ENCODE measurements at regions not wholly inside any gene's neighbourhood (a gene's known extent, or its start where the extent isn't known, plus 50 kb on each side); places are given as distances from the start of the nearest gene placed in this dataset.

DNA sequence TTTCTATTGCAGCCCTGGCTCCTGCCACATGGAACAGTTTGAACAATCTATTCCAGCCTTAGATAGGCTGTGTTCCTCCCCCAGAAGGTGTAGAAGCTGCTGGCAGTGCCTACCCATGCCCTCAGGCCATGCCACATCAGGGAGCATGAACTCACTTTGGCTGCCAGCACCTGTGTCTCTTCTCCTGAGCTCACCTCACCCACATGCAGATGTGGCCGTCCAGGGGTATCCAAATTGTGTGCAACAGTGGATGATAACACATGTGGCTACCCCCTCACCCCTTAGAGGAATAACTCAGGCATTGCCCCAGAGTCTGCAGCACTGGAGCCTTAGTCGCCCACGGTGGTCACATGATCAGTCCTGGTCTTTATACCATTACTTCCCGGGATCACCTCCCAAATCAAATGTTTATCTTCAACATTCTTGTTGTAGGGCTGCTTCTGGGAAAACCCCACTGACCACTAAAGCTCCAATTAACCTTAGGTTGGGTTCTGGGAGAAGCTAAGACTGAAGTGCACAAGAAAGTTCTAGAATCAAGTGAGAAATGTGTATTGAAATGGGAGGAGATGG is 110.4 kb downstream of the BANF2 start:
- DNase-seq, result no peak

DNA sequence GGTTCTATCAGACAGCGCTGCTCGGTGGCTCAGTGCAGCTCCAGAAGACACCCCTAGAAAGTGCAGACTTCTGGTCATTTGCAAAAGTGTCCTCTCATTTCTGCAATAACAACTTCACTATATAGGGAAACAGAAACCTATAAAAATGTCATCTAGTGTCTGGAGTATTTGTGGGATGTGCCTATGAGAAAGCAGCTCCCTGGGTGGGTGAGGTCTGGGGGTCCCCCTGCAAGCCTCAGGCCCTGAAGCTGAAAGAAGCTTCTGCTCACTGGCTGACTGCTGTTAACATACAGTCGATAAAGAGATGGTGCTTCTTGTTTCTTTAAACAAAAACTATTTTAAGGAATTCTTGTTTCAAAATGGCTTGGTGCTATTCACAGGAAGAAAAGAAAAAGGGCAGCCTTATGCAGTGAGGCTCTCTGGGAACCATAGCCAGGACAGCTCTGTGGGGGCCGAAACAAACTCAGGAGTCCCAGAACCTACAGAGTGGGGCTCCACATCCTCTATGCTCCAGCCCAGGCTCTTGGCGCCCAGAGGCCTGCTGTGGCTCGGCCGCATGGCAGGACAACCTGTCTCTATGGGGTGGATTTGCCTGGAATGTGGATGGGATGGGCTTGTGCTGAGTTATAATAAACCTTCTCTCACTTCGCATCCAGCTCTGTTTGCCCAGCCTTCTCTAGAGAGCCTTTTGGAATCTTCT is 109.7 kb downstream of the BANF2 start:
- DNase-seq, result no peak

DNA sequence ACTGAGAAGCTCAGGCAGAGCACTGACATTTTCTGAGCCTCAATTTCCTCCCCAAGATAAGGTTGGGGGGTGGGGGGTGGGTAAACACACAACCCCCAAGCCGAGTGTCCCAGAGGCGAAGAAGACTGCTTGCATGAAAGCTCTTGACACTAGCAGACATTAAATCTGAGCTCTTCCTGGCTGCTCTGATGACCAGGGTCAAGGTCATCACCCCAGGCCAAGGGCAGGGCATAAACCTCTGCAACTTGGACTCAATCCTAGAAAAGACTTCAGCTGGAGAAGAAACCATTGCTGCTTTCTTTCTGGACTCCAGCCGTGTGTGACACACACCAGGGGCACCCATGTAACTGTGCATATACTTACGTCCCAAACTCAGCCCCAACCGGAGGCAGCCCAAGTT is 109.0 kb downstream of the BANF2 start:
- no peak for DNase-seq

DNA sequence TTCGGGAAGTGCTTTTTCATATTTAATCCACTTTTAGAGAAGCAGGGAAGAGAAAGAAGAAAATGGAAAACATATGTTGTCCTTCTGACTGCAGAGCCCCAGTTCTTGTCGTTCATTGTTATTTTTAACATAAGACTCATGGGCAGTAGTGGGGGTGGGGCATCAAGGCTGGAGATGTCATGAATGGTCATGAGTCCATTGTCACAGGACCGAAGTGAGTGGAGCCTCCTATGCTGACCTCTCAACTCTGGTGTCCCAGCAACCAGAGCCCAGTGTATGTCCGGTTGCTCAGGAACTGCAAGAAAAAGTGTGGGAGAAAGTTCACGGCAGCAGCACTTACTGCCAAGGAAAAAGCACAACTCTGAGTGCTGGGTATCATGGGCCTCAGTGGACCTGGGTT is 108.6 kb downstream of the BANF2 start:
- DNase-seq, result no peak

DNA sequence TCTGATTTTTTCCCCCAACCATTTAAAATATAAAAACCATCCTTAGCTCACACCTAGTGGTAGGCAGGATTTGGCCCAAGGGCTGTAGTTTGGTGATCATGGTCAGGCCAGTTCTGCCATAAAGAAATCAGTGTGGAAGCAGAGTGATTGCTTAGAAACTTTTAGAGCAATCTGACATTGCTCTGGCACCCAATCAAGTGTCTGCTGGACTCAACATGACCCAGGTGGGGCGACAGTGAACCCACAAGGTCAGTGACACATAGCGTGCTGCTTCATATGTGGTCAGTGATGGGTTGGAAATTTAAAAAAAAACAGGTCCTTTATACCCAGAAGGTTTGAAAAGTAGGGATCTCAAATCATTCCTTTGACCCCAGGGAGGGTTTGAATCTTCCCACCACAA is 107.9 kb downstream of the BANF2 start:
- no peak for DNase-seq

DNA sequence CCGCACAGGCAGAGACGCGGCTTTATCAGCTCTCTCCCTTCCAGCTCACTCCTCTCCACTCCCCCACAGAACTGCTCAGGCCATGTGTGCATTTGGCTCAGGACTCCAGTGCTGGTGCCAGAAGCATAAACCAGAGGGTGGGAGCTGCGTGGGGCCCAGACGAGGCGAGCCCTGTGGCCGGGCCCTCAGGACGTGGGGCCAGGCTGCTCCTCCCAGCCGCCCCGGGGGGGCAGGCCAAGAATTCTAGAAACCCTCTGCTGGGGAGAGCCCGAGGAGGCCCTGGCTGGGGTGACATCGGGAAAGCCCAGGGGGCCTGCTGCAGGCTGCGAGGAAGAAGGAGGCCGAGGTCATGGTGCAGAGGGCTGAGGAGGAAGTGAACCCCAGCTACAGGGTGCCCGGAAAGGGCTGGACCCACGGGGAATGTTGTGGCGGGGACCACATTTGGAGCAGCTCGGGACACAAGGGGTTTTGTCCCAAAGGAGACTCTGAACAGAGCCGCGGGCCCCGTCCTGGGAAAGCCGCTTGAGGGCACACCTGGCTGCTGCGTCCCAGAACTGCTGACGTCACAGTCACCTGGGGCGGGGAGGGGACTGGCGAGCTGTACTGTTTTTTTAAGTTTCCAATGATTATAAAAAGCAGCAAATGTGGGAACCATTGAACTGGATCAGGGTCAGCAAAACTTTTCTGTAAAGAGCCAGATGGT is 107.1 kb downstream of the BANF2 start:
- no peak for DNase-seq

DNA sequence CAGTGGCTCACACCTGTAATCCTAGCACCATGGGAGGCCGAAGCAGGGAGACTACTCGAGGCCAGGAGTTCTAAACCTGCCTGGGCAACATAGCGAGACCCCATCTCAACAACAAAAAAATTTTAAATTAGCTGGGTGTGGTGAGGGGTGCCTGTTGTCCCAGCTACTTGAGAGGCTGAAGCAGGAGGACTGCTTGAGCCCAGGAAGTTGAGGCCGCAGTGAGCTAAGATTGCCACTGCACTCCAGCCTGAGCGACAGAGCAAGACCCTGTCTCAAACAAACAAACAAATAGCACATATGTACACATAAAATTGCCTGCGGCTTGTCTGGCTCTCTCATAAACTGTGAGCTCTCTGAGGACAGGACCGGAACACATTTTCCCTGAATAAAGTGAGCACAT is 106.3 kb downstream of the BANF2 start:
- no peak for DNase-seq

DNA sequence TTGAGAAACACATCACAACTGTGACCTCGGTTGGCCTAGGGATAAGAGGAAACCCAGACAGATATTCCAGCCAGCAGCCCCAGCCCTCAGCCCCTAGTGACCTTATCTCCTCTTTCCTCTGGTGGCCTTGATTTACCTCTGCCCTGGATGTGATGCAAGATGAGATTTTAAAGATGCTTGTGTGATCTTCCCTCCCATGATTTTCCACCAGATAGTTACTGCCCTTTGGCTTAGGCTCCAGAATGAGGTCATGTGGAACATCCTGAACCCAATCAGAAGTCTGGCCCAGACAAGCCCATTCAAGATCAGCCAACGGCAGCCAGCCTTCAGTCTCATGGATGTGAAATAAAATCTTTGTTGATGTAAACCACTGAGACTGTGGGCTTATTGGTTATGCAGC is 104.0 kb downstream of the BANF2 start:
- DNase-seq, result no peak

DNA sequence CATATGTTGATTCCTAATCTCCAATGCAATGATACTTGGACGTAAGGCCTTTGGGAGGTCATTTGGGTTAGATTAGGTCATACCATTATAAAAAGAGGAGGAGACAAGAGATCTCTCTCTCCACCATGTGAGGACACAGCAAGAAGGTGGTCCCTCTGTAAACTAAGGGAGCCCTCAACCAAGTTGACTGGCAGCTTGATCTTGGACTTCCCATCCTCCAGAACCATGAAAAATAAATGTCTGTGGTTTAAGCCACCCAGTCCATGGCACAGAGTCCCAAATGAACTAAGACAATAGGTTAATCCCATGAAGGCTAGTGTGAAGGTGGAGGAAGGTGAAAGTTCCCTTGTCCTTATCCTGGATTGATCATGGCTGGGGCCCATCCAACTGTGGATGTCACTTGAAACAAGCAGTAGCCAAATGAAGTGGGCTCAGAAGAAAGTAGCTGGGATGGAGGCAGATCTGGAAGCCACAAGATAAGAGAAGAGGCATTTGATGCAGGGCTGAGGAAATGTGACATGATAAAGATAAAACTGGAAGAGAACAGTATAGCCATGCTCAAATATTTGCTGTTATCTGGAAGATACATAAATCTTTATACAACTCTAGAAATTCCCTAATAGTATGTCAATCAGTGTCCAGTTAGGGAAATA is 99.9 kb downstream of the BANF2 start:
- no peak for DNase-seq

DNA sequence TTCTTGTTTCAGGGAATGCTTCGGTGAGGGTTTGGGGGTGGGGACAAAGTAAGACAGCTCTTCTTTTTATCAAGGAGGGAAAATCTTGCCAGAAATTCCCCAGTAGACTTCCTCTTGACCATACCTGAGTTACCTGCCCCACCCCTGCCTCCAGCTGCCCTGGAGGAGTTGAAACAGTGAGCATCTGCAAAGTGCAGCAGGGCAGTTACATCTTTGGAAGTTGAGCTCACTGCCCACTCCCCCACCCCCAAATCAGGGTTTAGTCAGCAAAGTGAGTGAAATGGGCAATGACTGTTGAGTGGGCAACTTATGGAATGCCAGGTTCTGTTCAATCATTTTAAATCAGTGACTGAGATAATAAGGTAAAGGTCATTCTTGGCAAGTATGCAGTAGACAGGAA is 98.8 kb downstream of the BANF2 start:
- DNase-seq, result no peak

DNA sequence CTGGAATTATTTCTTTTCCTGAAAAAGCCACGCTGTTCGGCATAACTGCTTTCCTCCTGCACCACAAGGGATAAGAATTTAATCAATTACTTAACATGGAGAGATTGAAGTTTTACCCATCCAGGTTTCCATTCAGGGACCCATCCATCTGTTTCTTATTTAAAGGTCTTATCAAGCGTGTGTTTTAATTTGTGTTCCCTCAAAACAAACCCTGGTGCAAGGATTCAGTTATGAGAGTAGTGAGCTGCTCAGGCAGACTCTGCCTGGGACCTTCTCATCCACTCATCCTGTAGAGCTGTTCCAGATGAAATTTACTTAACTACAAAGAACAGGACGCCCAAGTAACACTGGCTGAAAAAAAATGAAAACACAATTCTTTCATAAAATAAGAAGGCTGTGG is 97.8 kb downstream of the BANF2 start:
- no peak for DNase-seq

DNA sequence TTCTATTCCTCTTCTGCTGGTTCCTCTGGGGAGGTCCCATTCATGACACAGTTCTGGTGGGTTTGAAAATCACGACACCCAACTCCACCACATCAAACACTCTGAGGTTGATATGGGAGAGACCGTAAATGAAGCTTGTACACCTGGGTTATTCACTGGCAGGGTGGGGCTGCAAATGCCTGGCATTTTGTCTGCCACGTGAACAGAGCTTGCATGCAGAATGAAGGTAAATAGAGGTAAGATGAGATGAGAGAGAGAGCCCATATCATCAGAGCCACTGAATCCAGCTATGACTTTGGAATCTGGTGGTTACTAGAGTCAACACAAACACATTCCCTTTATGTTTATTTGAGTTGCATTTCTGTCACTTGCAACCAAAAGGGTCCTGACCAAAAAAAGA is 97.4 kb downstream of the BANF2 start:
- no peak for DNase-seq

DNA sequence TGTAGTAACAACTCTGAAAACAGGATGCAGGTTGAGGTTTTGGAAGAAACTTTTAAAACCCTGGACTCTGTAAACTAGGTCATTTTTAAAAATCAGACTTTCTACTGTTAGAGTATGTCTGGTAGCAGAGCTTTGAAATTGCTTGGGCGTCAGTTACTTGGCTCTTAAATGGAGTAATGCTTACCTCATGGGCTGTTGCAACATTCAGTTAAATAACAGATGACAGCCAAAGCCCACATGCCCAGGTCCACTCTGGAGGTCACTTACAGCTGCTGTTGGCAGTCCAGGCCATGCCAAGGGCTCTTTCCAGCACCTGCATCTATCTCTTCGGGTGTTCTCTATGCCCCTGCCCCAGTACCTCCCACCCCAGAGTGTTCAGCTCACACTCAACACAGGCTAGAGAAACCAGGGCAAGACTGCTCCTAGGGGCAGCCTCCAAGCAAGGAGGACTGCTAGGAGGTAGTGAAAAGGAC is 96.4 kb downstream of the BANF2 start:
- DNase-seq, result no peak

DNA sequence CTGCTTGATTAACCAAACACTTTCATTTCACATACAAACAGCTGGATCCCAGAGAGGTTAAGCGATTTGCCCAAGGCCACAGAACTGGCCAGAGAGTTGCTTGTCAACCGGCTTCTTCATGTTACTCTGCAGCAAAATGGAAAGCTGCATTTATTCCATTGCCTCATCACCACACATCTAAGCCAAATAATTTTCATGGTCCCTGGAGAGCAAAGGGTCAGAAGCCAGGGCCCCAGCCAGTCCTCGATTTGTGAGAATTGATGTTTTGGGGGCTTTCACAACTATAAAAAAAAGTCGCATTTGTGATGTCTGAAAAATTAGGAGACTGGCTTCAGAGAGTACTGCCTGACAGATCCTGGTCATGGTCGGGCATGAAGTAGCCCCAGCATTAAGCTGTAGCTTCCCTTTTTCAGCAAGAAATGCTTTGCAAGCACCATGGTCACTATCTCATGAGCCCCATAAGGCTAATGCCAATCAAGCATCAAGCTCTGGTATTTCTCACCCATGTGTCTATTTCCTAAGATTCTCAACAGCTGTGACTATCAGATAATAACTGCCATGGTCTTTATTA is 95.8 kb downstream of the BANF2 start:
- no peak for DNase-seq

DNA sequence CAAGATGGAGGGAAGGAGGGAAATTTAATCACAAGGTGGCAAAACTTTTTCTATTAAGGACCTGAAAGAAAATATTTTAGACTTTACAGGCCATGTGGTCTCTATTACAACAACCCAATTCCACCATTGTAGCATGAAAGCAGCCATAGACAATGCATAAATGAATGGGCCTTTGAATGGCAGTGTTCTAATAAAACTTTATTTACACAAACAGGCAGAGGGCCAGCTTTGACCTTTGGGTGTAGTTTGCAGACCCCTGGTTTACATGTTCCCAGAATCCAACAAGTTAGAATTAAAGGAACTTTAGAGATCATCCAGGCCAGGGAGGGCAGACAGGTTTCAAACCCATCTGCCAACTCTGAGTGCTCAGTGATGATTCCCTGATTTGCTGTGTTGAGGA is 95.2 kb downstream of the BANF2 start:
- no peak for DNase-seq

DNA sequence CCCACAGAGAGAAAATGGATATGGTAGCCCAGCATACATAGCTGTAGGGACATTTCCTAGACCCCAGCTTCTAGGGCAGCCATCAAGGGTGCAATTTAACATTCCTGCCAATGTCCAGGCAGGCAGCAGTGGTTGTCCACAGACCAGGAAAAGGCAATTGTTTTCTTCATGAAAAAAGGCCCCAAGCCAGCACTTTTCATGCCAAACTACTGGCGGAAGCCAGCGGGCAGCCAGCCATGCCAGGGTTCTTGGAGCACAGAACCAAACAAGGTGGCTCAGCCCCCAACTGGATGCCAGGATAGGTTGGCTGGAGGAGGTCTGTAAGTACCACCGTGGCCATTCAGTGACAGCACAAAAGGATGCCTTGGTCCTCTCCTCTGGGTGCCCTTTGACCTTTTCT is 94.6 kb downstream of the BANF2 start:
- no peak for DNase-seq

DNA sequence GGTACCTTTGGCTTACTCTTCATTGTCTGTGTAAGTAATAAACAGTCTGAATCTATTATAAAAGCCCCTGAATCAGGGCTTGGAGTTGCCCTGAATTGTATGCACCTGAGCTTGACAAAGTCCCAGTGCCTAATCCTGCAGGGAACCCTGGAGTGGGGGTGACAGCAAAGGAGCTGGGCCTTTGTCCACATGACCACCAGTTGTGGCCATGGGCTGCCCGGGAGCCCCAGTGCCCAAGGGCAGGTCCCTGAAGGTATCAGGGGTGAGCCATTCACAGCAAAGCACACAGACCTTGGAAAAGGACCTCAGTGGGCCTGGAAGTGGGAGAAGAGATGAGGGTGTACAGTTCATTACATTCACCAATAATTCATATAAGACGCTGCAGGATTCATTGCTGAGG is 94.2 kb downstream of the BANF2 start:
- DNase-seq, result no peak

DNA sequence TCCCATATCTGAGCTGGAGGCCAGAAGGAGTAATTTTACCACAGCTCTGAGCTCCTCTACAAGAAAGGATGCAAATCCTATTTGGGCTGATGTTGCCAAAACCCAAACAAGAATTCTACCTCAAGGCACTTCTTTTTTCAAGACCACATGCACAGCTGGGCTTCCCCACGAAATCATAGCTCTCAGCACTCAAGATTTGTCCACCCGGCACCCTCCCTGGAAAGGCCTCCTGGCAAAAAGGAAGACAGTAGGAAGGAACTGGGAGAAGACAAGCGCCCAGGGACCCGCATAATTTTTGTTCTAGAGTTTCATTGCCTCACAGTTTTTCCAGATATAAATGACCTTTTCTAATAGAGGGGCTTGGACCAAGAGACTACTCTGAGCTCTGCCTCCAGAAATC is 90.5 kb downstream of the BANF2 start:
- DNase-seq, result no peak

DNA sequence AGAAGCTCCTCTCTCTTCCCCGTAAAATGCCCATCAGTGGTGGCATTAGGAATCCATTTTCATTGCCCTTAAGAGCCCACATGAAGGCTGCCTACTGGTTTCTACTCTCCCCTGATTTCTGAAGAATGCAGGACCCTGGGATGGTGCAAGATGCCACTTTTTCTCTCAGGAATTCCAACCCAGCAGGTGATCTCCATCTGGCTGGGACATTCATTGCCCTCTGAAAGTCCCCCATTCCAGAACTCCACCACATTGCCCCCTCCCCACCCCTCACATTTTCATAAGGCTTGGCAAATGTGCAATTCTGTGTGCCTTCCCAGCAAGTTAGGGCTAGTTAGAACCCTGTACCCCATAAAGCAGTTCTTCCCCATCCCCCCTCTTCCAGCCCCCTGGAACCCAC is 88.0 kb downstream of the BANF2 start:
- no peak for DNase-seq

DNA sequence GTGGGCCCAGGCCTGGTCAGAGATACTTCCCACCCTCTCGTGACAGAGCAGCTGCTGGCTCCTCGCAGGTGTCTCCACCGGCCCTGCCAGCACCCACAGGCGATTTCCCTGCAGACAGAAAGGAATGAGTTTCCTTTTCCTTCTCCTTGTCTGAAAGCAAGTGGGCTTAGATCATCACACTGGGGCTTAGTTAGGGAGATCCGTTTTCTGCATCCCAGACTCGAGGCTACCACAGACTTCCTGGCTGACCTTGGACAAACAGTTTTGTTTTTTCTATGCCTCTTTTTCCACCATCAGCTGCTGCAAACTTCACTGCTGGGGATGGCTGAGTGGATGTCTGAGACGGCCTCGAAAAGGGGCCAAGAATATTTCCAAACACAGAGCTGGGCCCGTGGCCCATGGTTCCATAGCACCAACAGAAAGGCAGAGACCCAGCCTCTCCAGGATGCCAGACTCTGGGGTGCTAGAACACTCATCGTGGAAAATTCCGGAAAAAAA is 86.5 kb downstream of the BANF2 start:
- no peak for DNase-seq

All from activated effector memory CD4-positive, alpha-beta T cell treated with Interleukin-2 at 50 U/mL for 16 hours (primary cell).